ENCODE measurements at regions not wholly inside any gene's neighbourhood (a gene's known extent, or its start where the extent isn't known, plus 50 kb on each side); places are given as distances from the start of the nearest gene placed in this dataset.
"Not testable (repeated sequence)": the region's sequence is repeated elsewhere in the genome, so short reads cannot be mapped to it uniquely, and the experiment has no call there.

DNA sequence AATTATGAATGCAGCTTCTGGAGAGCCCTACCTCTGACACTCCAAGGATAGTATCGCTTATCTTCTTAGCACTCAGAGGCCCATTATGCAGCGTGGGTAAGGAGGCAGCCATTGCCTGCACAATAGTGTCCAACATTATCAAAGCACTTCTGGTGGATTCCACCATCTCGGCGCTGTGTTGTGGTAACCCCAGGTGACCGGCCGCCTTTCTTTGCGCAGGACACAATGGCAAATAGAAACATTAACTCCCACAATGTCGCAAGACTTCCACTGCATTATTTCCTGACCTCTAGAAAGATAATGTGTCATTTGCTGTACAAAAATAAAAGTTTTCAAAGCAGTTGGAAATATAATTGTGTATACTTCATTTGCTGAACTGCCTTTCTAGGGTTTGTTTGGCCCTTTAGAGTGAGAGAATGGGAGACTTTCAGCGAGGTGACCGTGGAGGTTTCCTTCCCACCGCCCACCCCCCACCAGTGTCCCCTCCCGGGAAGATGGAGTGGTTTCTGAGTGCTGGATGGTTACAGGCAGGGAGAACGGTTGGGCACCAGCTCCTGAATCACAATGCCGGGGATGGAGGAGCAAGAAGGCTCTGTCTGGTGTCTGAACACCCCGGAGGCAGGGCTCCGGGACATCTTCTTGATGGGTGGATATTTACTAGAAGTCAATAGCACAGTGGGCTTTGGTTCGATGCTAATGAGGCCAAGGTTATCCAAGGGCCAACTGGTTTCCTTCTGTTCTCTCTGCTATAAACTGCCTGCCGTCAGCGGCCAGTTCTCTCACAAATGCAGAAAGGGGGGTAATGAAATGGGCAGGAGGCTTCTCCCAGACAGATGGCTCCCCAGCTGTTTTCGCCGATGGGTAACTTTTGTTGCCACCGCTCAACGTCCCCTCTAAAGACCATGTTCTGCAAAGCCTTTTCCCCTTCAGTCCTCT lies 215.4 kb upstream of the PROX1 start:
- no peak for DNase-seq

GRCh38 chr1:213773975-213774374 lies 213.8 kb upstream of the PROX1 start:
- DNase-seq, result no peak

DNA sequence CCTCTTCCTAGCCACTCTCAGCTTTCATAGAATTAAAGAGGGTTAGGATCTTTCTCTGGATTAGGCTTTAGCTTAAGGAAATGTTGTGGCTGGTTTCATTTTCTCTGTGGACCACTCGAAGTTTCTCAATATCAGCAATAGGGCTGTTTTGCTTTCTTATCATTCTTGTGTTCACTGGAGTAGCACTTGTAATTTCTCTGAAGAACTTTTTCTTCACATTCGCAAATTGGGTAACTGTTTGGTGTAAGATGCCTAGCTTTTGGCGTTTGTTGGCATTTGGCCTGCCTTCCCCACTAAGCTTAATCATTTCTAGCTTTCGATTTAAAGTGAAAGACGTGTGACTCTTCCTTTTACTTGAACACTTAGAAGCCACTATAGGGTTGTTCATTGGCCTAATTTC lies 210.8 kb upstream of the PROX1 start:
- no peak for DNase-seq

- no peak for DNase-seq
Measured at GRCh38 chr1:213779228-213779627, 208.5 kb upstream of the PROX1 start.

DNA sequence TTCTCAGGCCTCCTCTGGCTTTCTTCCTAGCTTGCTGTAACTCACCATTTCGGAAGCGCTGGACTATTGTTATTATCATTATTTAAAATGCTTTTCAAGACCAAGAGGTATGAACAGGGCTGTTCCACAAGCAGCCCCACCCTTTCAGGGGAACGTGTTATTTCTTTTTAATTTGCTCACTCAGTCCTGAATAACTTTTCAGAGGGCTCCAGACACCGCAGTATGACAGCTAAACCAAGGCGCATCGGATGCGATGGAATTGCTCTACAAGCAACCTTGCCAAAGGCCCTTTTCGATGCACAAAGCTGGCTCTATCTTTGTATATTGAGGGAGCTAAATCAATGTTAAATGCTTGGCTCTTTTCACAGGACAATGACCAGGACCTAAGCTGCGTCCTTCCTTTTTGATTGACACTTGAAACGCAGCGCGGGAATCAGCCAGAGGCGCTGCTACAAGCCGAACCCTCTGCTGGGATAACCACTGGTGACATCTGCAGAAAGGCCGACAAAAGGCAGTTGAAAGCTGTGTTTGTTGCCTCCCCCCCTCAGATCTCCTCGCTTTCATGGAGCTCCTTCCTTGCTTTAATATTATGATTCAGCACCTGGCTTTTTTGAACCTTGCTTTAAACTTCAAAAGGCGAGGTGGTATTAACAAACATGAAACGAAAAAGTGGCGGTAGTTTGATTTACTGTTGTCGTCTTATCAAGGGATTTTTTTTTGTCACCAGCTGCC lies 204.7 kb upstream of the PROX1 start:
- peak in 1 of 56 donors; percentile 2 for DNase-seq

DNA sequence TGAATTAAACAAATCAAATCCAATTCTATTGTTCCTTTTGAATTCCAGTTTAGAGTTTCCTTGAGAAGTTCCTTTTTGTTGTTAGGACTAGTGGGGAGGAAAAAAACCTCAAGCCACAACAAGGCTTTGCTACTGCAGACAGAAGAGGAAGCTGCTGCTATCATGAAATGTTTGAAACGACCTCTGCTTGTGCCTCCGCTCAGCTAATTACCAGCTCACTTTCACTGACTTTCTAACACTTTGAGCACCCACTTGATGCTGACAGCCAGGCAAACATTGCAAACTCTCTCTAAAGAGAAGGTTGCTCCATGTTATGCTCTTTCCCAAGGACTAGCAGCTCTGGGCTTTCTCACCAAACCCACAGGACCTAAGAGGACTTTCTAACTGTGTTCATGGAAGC lies 203.9 kb upstream of the PROX1 start:
- DNase-seq, result no peak

DNA sequence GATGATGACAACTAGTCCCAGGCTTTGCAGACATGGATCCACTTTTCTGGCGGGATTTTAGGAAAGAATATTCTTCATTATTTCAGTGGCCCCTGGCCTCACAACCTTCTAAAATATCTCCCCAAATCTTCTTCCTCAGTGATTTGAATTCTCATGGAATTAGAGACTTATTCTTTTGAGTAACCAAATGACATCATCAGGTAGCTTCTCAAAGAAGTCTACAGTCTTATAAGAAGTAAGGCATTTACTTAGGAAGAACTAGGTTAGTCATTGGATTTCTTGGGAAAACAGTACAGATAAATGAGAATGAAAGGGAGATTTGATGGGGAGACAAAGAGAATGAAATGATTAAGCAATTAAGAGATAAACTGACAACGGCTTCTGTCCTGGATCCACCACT lies 201.1 kb upstream of the PROX1 start:
- no peak for DNase-seq

DNA sequence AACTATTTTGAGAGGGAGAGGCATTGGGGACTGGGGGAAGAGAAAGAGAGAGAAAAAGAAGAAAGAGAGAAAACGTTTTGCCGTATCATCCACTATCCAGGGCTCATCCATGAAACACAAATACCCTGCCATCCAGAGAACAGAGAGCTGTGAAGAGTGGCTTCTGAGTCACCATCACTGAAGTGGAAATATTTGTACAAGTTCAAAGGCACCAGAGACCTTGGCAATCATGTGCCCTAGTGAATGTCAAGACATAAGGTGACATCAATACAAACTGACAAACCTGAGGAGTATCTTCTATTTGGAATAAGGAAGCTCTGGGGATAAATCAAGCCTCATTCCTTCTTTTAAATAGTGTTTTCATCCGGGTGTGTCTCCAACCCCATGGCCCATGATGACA lies 197.2 kb upstream of the PROX1 start:
- DNase-seq, result no peak

DNA sequence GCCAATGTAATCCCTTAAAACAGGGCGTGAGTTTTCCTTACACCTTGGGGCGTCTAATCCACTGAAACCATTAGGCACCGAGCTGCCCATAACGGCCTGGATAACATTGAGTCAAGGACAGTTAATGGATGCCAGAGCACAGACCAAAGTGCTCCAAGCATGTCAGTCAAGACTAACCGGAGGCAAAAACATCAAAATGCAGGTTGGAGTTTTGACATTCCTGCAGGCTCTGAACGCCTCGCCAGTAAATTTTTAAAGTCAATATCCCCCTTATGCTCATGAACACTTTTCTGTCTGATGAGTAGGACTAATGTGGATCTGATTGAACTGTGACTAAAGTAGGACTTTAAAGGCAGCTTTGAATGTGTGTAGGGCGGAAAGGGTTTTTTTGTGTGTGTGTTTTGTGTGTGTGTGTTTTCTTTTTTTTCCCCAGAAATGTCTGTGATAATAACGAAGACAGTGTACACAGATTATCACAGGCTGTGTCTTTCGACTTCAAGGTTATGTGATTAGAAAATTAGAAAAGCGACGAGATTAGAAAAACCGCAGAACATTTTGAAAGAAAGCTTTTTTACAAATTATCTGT lies 194.2 kb upstream of the PROX1 start:
- no peak for DNase-seq

GRCh38 chr1:213796525-213796924 lies 191.2 kb upstream of the PROX1 start:
- DNase-seq, result no peak

- DNase-seq, result not testable (repeated sequence)
Measured at GRCh38 chr1:213808288-213808687, 179.5 kb upstream of the PROX1 start.

DNA sequence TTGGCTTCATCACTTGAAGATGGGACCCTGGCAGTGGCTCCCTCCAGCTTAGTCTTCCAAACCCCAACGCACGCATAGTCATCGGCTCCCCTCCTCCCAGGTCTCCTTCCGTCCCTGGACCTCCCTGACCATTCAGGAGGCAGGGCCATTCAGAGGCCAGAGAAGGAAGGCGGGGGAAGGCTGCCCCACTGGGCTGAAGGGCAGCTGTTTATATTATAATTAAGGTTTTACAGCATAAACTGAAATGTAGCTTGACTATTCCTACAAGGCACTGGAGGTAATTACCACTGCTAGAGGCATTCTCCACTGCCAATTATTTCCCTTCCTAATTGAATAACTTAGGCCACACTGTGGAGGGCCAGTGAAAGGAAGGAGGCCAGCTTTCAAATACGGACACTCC lies 170.6 kb upstream of the PROX1 start:
- no peak for DNase-seq

DNA sequence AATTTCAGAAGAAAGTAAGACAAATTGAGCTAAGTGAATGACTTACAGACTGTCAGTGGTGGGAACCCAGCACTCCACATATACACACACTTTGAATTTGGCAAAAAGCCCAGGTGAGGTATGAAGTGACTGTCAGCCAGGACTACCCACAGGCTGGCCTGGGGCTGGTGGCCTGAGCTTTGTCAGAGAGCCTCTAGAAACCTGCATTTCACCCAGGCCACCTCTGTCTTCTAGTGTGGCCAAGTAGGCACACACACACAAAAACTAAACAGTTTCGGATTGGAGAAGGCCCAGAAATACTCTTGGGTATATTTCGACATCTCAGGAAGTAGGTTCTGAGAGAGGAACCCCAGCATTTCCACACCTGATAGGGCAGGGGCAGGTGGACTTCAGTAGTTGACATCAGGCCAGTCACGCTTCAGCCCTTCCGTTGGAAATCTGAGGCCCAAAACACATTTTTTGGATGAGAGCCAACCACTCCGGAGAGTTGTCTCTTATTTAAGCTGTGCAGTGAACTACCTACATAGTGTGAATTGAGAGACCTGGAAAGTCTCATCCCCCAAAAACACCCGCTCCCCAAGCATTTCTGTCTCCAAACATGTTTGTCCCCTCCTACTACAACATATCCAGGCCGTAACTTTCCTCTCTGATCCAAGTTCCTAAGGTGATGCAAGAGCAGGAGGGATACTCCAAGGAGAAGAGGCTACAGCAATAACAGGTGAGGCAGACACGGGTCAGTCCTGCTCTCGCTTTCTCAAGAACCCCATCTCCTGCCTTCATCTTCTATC lies 167.2 kb upstream of the PROX1 start:
- DNase-seq, result no peak

DNA sequence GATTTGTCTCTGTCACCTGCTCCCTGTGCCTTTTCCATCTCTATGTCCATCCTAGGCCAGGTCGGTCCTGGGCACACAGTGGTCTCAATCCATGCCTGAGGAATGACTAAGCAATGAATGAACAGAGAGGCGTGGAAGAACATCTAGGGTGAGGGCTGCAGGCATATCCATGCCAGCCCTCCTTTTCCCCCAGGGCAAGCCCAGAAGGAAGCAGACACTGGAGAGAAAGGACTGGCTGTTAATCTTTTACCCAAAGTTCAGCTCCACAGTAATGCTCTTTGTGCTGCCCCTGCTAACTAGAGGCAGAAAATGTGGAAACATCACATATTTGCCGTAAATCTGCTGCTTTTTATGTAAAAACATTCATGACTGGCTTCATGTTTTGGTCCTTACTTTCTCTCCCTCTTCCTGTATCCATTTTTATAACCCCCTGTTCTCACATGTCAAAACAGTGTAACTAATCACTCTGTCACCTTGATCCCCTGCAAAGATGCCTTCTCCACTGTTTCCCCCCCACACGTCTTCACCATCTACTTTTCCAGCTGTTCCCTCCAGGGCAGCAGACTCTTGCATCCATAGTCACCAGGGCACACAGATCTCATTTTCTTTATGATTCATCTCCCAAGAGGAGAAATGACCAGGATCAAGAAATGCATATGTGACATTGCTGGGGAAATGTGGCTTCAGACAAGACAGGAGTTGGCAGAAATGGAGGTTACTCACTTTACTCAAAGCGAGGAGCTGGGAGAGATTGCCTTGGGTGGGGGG lies 166.4 kb upstream of the PROX1 start:
- no peak for DNase-seq

GRCh38 chr1:213821943-213822334 lies 165.8 kb upstream of the PROX1 start:
- DNase-seq, result no peak

- DNase-seq, result no peak
Measured at GRCh38 chr1:213826891-213827290, 160.9 kb upstream of the PROX1 start.

DNA sequence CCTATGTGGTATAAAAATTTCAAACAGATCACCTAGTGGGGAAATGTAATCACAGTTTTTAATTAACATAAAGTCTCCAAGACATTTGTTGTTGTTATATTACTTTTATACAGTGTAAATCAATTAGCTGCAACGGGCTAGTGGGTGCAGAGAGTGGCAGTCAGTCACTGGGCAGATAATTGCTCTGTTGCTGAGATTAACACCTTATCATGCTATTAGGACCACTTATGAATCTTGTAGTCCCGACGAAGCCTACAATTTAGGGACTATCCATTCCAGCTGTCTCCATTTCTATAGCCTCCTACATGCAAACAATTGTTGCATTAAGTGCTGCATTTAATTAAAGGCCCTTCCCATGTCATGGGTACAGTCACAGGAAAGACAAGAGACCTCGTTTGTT lies 158.9 kb upstream of the PROX1 start:
- DNase-seq, result no peak

GRCh38 chr1:213829780-213830179 lies 158.0 kb upstream of the PROX1 start:
- no peak for DNase-seq

GRCh38 chr1:213830371-213830770 lies 157.4 kb upstream of the PROX1 start:
- no peak for DNase-seq

GRCh38 chr1:213840575-213840974 lies 147.2 kb upstream of the PROX1 start:
- DNase-seq, result no peak

DNA sequence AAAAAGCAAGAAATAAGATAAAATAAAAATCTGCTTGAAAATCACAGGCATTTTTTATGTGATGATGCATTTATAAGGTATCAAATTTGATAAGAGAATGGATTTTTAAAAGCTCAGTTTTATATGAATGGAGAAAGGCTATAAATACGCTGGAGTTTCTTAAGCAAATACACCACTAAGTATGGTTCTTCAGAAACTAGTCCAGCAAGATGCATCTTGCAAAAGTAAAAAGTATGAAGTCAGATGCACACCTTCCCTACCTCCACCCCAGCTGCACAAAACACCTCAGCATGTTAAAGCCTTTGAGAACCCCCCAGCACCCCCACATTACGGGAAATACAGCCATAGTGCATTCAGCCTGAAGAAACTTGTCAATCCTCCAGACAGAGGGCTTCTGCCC lies 143.1 kb upstream of the PROX1 start:
- DNase-seq, result no peak
